Inflammatory macrophage treated with lipopolysaccharide for 4 hours (primary cell): ENCODE measurements at regions not wholly inside any gene's neighbourhood (a gene's known extent, or its start where the extent isn't known, plus 50 kb on each side); places are given as distances from the start of the nearest gene placed in this dataset.
"Not testable (repeated sequence)": the region's sequence is repeated elsewhere in the genome, so short reads cannot be mapped to it uniquely, and the experiment has no call there.

Experiments used
- DNase-seq: peaks from one replicate; pipeline ENCODE4 v3.0.0-alpha.2; 2020

DNA sequence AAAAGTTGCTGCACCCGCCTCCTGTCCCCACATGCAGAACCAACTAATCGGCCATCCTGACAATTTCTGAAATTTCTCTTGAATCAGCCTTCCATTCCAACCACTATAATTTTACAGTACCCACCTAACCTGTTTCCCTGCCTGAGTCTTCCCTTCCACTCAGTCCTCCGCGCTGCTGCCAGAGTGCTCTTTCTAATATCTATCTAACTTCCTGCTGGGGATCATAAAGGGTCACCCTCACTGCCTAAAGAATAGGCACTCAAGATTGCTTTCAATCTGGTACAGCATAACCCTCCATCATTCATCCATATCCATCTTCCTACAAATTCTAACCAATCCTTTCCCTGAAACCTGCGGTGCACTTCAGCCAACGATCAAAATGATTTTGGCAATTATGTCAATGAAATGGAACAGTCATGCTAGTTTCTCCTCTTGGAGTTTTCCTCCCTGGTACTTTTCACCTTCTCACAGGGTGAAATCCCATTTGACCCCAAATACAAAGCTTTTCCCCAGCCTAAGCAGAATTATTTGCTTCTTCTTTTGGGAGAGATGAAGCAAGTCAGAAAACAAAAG lies 117.5 kb upstream of the BEND6 start:
- no peak for DNase-seq

DNA sequence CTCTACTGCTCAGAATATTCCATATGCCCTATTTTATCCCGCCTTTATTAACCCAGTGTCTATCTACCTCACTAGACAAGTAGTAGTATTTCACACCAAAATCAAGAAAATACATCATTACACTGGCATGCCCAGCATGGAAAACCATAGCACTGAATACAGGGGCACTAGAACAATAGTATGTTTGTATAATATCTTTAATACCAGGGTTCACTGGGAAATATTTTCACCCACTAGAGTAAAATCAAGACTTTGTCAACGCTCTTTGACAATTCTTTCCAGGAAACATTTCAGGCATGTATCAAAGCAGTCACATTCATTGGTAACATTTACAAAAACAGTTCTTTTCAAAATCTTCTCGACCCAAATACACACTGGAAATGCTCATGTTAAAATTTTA lies 119.3 kb upstream of the BEND6 start:
- DNase-seq = no peak

DNA sequence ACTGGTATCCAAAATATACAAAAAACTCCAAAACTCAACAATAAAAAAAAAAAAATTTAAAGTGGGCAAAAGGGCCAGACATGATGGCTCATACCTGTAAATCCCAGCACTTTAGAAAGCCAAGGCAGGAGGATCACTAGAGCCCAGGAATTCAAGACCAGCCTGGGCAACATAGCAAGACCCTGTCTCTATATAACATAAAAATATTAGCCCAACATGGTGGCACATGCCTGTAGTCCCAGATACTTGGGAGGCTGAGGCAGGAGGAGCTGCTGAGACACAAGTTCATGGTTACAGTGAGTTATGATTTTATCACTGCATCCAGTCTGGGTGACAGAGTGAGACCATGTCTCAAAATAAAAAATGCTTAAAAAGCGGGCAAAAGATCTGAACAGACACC lies 121.0 kb upstream of the BEND6 start:
- DNase-seq = no peak

DNA sequence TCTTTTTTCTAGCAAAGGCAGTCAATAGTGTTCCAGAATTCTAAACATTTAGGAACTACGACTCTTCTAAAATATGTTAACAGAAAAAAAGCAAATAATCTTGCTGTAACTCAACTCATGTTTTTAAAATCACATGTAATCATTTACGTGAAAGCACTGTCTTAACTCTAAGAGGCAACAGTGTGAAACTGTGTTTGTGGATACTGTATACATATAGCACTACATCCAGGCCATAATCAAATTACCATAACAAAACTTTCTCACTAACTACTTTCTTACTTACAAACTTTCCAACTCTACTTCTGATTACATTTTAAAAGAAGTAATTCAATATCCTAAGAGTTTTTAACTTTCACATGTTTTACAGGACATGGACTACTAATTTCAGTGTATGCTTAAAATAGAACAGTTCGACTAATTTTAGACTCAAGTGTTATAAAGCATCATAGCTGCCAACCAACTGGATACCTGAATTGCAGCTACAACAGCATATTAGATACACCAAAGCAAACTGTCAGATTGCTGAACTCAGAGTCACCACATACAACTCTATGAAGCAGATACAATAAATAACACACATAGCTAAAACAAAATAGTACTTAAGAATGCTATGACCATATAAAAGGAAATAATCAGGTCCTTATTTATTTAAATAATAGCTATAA lies 121.6 kb upstream of the BEND6 start:
- no peak for DNase-seq

DNA sequence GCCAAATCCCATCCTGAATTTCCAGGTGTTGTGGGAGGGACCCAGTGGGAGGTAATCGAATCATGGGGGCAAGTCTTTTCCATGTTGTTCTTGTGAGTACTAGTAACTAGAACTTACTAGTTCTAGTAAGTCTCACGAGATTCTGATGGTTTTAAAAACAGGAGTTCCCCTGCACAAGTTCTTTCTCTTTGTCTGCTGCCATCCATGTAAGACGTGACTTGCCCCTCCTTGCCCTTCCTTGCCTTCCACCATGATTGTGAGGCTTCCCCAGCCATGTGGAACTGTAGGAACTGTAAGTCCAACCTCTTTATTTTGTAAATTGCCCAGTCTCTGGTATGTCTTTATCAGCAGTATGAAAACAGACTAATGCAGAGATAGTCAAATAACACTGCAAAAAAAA lies 122.7 kb upstream of the BEND6 start:
- DNase-seq = no peak

DNA sequence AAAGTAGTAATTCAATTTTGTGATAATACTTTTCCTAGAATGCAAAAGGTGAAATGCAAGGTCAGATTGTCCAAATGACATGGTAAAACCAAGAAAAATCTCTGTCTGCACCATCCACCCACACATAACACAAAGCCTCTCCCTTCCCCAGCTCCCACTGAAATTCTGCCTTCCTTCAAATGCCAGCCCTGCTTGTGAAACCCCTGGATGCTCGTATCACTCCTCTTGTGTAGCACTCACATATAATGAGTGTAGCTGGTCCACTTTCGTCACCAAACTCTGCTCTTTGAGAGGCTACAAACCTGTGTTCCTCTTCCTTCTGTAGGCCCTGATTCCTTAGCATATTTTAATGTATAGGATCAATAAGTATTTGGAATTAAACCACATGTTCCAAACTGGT lies 123.6 kb upstream of the BEND6 start:
- no peak for DNase-seq

DNA sequence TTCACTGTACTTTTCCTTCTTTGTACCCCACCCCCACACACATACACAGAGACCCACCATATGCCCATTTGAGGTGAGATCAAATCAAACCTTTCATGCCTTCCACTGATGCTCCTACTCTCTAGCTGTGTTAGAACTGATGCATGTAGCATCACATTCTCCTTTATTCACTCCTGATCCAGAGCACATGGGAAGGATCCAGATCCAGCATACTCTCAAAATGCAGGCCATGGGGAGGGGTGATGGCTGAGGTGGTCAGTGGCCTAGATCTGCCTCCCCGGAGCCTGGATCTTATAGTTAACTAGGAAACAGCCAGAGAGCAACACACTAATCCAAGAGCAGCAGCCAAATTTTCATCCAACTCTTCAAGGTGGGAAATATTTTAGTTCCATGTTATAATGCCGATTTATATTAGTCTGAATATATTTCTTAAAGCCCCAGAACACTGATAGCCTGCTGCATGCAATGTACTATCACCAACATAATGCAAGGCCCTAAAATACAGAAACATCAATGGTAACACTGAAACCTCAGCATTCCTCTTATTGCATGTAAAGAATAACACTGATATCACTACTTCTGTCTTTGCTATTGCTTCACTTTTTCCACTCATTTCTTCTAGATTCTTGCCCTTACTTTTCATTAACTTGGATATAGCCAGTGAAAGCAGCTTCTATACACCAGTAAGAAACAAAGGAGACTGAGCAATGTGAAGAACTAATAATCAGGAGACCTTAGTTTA lies 126.8 kb upstream of the BEND6 start:
- DNase-seq = no peak

DNA sequence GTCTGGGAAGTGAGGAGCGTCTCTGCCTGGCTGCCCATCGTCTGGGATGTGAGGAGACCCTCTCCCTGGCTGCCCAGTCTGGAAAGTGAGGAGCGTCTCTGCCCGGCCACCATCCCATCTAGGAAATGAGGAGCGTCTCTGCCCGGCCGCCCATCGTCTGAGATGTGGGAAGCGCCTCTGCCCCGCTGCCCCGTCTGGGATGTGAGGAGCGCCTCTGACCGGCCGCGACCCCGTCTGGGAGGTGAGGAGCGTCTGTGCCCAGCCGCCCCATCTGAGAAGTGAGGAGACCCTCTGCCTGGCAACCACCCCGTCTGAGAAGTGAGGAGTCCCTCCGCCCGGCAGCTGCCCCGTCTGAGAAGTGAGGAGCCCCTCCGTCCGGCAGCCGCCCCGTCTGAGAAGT lies 130.5 kb upstream of the BEND6 start:
- DNase-seq = not testable (repeated sequence)

DNA sequence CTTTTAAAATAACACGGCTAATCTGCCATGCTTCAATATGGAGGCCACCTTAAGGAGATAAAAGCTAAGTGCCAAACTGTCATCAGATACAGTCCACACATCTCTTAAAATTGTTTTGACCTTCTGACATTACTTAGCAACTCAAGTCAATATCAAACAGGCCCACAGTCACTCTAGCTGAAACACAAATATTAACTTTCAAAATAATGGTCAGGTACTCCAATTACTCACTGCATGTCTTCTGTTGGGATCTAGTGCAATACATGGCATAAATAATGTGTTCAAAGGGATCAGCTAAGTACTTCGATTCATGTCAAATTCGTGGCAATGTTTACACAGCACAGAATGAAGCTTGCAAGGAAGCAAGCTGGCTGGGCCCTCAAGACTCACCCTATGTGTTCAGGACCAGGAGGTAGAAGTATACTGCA lies 133.9 kb upstream of the BEND6 start:
- DNase-seq = no peak

DNA sequence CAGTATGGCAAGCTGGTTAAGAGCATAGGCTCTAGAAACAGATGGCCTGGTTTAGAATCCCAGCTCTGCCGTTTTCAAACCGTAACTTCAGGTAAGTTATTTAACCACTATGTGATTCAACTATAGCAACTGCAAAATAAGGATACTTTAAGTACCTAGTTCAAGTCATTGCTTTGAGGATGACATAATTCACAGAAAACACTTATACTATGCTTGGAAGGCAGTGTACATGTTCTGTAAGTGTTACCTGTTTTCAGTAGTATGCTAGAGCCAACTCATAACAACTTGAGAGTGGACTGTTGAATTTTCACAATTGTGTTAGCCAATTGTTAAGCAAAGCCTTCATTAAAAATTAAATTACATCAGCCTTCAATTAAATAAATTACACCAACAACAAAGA lies 134.8 kb upstream of the BEND6 start:
- no peak for DNase-seq

DNA sequence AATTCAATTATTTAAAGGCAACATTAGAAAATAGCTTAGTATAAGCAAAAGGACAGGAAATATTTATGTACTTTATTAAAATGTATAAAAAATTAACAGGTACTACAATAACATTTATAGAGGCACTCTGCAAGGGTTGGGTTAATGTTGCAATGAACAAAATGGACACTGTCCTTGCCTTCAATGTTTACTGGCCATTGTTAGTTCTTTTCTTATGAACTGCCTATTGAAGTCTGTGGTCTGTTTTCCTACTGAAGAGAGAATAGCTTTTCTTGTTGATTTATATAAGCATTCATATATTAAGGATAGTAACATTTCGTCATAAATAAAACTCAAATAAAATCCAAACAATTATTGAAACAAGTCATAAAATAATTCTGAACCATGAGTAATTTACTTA lies 135.3 kb upstream of the BEND6 start:
- DNase-seq = no peak

DNA sequence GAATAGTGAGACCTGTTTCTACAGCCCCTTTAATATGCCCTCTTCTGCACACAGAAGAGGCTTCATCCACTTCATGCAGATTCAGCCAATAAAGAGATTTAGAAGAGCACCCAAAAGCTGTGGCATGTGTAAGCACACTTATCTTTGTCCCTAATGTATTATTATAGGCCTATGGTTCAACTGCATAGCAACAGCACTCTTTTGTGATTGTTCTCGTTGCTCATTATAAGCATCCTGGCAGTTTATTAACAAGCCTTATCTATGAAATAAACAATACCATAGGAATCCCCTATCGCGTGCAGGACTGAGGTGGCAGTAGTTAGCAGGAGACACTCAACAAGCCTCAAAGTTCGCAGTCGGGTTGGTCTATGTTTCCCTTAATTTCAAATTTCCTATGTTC lies 138.5 kb upstream of the BEND6 start:
- DNase-seq = no peak

DNA sequence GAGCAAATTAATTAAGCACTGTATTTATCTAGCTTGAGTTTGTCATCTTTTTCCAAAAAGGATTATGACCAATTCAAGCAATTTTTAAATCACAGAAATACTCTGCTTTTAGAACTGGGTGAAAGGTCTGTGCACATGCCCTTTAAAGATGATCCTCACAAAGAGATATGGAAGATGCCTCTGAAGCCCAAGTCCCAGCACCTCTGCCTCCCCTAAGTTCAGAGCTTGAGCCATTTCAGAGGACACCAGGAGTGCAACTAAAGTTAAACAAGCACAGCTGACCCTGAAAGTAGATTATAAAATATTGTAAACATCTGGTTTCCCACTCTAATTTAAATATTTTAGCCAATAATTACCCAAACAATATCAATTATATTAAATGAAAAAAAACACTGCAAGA lies 139.5 kb upstream of the BEND6 start:
- no peak for DNase-seq

DNA sequence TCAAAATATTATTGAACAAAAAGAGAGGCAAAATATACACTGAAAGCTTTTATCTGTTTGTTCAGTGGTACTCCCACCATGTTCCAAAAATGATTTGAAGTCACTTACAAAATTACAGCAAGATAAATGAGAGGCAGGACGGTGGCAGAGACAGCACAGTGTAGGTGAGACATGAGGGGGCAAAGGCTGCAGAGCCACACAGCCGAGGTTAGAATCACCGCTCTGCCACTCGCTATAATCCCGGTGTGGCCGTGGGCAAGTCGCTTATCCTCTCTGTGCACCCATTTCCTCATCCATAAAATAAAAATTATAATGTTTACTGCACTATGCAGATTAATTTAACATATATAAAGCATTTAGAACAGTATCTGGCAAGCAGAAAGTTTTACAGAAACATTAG lies 140.1 kb upstream of the BEND6 start:
- no peak for DNase-seq

DNA sequence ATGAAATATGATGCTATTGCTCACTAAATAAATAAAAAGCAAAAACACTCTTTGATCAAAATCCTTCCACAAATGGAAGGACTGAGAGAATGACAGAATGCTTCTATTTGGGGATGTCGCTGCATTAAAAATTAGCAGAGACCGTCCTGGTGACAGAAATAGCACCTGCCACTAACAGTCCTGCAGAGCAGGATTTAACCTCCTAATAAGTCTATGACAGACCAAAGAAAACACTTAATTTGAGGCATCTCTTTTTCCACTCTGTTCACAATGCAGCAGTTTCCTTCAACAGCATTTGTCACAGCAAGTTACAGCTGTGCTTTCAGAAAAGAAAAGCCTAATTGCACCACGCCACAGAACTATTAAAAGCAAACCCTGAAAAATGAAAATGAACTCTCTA lies 140.6 kb upstream of the BEND6 start:
- no peak for DNase-seq

DNA sequence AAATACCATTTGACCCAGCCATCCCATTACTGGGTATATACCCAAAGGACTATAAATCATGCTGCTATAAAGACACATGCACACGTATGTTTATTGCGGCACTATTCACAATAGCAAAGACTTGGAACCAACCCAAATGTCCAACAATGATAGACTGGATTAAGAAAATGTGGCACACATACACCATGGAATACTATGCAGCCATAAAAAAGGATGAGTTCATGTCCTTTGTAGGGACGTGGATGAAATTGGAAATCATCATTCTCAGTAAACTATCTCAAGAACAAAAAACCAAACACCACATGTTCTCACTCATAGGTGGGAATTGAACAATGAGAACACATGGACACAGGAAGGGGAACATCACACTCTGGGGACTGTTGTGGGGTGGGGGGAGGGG lies 142.1 kb upstream of the BEND6 start:
- DNase-seq = not testable (repeated sequence)

DNA sequence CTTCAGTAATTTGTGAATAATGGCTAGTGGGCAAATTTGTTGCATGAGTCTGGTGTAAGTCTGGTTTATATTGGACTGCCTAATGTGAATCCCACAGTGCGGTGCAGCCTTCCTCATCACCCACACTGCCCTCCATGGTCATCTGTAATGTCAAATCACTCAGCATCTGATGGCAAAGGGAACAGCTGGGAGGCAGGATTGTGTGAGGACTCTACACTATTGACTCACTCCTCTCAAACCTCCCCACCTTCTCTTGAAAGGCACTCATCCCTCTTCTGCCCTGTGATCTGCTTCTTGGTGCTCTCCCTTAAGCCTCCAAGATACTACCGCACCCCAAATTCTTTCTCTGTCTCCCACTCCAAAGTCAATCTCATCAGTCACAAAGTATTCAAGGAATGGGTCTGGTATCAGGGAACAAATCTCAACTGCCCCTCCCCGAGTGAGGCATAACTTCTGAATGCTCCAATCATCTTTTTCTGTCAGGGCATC lies 146.0 kb upstream of the BEND6 start:
- no peak for DNase-seq

DNA sequence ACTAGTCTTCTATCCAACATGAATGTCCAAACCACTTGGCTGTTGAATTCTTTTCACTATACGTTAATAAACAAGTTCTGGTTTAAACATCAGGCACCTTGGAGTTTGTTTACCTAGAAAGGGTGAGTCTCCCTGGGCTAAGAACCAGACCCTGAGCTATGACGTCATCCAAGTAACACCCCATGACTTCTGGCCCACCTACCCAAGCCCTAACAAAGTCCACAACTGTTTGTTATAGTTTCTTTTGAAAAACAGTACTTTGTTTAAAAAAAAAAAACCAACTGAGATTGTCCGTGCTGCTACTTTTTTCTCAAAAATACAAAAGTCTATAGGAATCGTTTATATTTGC lies 146.9 kb upstream of the BEND6 start:
- DNase-seq = no peak

DNA sequence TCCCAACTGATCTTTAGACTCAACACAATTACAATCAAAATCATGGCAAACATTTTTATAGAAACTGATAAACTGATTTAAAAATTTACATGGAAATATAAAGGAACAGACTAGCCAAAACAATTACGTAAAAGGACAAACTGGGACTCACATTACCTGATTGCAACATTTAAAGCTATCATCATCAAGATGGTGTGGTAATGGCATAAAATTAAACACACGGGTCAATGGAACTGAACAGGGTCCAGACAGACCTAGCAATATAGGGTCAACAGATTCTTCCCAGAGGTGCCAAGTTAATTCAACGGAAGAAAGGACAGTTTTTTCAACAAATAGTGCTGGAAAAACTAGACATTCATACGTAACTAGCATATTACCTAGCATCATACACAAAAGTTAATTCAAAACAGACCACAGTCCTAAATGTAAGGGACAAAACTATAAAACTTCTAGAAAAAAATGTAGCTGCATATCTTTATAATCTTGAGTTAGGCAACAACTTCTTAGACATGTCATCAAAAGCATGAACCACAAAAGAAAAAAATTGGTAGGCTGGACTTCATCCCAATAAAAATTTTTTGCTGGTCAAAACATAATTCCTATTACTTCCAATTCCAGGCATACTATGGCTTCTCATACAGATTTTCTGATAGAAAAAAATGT lies 147.4 kb upstream of the BEND6 start:
- no peak for DNase-seq

DNA sequence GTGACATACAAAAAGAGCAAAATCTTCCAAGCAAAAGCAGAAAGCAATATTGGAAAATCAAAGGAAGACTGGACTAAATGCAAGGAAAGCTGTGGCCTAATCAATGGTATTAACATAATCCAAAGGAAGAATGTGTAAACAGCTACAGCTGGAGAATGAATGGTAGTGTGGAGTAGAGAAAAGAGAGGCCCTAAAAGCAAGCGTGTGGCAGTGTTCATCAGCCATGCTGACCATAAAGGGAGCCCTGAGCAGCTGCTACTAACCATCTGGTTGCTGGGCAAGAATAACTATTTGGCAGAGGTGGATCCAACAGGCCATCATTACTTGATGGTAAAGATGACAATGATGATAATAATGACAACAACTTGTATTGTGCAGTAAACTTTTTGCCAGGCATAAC lies 148.5 kb upstream of the BEND6 start:
- no peak for DNase-seq

DNA sequence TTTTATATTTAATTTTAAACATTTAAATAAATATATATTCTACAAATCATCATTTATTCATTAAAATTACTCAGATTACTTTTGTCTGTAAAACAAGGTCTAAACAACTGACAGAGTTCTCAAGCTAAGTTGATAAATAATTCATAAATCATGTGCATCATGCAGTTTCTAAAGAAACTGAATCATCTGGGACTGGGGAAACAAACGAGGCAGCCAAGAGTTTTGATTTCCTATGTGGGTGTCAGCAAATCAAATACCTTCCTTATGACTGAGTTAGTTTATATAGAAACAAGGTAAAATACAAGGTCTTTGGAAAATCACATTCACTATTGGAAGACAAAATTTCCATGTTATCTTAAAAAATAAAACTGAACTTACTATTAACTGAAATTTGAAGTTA lies 149.9 kb upstream of the BEND6 start:
- no peak for DNase-seq

DNA sequence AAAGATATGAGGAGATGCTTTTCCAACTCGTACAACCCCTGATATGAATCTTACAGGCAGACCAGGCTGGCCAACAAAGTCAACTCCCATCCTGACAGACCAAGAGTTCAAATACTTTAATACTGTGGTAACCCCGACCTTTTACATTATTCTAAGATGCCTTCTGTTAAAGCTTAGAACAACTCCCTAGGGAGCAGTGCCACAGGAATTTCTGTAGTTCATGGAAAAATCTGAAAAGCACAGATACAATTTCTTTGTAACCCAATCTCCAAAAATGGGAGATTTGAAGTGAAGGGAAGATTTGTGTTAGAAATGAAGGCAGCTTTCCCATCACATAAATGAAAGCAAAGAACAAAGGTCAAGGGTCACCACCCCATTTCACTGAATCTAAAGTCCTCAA lies 151.3 kb upstream of the BEND6 start:
- DNase-seq = no peak

DNA sequence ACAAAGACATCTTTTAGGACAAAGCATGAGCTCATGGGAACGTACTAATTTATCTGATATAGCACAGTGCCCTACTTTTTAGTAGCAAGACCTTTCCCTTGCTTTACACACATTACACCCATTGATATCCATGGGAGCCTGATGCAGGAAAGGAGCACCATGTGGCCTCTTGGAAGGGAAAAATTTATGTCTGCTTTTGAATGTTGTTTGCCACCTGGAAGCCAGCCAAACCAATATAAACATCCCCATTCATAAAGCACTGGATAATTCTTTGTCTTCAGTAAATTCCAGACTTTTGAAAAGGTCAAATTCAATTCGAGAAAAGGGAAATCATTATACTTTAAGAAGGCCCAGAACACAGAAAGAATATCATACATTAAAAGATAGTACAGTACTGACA lies 152.3 kb upstream of the BEND6 start:
- DNase-seq = no peak

DNA sequence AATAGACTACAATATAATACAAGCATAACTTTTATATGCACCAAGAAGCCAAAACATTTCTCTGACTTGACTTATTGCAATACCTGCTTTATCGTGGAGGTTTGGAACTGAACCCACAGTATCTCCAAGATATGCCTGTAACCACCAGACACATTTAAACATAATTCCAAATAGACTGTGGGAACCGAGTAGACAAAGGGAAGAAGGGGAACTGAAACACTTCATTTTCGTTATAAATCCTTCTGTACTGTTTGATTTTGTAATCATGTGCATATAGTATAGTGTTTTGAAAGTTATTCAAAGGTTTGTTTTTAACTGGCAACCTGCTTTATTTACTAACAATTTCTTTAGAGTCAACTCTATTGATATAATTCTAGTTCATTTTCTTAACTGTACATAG lies 154.9 kb upstream of the BEND6 start:
- DNase-seq = peak; percentile 59
